ENCODE measurements at regions not wholly inside any gene's neighbourhood (a gene's known extent, or its start where the extent isn't known, plus 50 kb on each side); places are given as distances from the start of the nearest gene placed in this dataset.

- ATAC-seq: no peak
- DNase-seq: no peak
- intact Hi-C loops (cut with micrococcal nuclease): no loop called here
Measured at GRCh38 chr15:96087180-96087884, 243.2 kb upstream of the NR2F2 start.

- ATAC-seq (no peak), DNase-seq (no peak)
- intact Hi-C loops (cut with micrococcal nuclease): no loop called here
Measured at GRCh38 chr15:96088650-96089049, 241.8 kb upstream of the NR2F2 start.

DNA sequence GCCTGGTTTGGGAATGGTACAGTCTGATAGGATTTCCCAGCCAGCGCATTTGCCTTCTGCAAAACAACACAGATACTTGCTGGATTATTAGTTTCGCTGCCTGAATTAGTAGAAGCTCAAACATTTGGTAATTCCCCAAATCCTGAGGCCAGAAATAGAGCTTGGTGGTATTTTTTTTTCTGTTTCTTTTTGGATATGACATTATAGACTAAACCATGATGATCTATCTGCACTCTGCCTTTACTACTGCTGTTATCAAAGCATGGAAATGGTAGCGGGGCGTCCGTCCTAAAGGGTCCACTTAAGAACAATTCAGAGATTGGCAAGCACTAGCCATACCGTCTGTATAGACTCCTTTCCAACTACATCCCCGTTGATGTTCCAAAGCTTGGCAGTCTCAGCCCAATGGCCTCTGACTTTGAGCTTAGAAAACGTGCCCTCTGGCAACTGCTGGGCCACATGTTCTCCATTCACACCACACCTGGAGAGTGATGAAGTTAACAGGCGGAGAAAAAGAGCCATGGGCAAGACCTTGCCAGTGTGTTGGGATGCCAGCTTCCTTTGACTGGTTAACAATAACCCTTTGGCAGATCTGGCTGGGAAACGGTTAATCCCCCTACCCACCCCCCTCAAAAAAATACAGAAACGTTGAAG lies 241.0 kb upstream of the NR2F2 start:
- intact Hi-C loops (cut with micrococcal nuclease): no loop called here
- peak; percentile 29 for DNase-seq
- peak; percentile 83 for ATAC-seq

- DNase-seq: no peak
- intact Hi-C loops (cut with micrococcal nuclease): no loop called here
- no peak for ATAC-seq
Measured at GRCh38 chr15:96092186-96092585, 238.3 kb upstream of the NR2F2 start.

GRCh38 chr15:96093063-96093462 lies 237.4 kb upstream of the NR2F2 start:
- intact Hi-C loops (cut with micrococcal nuclease): no loop called here
- DNase-seq: no peak

GRCh38 chr15:96097661-96098060 lies 232.8 kb upstream of the NR2F2 start:
- DNase-seq (no peak), ATAC-seq (no peak)
- intact Hi-C loops (cut with micrococcal nuclease): no loop called here

More at GRCh38 chr15:96093063-96093462, 237.4 kb upstream of the NR2F2 start:
- ATAC-seq: no peak

DNA sequence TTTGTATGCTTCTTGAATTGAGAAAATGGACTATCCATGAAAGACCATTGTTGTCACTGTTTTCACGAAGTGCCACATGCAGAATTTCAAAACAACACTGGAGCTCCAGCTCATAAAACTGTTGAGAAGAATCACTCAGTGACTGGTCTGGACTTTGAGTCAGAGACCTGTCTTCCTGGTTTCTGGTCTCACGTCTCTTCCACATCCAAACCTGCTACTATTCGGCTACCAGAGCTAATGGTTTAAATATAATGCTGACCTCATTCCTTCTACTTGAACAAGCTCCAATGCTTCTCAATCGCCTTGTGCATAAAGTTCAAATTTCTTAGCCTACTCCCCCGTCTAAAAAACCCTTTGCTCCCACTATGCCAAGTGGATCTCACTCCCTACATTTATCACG lies 227.9 kb upstream of the NR2F2 start:
- intact Hi-C loops (cut with micrococcal nuclease): no loop called here
- no peak for ATAC-seq
- no peak for DNase-seq

DNA sequence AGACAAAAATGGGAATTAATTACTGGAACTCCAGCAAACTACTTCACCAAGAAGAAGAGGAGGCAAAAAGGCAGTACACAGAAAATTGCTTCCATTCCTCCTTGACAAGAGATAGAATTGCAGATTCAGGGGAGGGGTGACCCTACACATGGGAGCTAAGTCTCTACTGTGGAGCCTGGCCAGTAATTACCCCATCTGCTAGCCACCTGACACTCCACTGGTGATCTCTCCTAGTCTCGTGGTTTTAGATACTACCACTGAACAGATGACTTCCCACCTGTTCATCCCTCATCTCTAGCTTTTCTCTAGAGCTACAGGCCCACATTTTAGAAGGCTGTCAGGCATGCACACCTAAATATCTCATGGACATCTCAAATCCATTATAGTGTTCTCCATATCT lies 224.3 kb upstream of the NR2F2 start:
- ATAC-seq (no peak), DNase-seq (no peak)
- intact Hi-C loops (cut with micrococcal nuclease): no loop called here

DNA sequence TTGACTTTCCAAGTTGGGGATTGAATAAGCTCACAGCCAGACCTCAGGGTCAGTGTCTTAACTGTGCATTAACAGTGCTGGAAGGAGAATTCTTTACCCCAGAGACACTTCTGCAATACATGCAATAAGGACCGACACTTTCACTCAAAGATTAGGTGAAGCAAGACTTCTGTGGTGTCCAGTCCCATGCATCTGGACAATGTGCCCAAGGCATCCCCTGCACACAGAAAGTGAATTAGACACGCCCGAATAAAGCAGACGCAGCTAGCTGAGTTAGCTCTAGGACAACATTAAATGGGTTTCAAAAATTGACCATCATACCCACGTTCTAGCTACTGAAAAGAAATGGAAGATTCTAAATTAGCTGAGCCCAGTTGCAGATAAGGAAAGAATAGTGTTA lies 223.9 kb upstream of the NR2F2 start:
- ATAC-seq: no peak
- intact Hi-C loops (cut with micrococcal nuclease): no loop called here
- no peak for DNase-seq

DNA sequence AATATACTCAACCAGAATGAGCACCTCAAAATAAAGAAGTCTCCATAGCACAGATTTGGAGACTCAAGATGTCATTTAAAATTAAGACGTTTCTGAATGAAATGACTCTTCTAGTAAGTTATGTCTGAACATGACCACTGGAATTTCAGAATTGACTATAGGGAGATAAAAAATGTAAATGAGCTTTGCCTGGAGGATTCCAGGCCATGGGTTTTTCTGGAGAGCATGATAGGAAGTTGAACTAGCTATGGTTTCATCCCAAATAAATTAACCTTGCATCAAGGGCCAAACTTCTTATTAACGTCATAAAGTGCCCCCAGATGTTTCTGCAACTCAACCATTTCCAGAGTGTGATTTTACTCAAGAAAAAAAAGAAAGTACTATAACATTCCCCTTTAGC lies 222.6 kb upstream of the NR2F2 start:
- no peak for ATAC-seq
- intact Hi-C loops (cut with micrococcal nuclease): no loop called here

GRCh38 chr15:96108405-96108804 lies 222.1 kb upstream of the NR2F2 start:
- DNase-seq: no peak
- intact Hi-C loops (cut with micrococcal nuclease): no loop called here
- no peak for ATAC-seq

More for the DNA sequence above, 222.6 kb upstream of the NR2F2 start:
- no peak for DNase-seq

DNA sequence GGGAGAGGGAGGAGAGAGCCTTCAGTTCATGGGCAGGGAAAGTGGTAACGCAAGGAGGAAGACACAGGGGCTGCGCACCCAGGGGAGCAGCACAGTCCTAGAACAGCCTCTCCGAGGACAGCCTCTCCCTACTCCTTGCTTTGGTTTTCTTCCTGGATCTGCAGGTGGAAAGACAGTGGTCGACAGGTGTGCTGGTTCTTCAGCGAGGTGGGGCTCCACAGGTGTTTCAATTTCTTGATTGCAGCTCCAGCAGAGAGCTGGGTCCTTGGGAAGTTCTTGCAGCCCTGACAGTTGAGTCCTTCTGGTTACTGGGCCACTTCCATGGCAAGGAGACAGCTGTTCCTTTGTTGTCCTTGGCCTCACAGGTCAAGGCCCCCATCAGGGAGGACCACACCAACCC lies 220.7 kb upstream of the NR2F2 start:
- intact Hi-C loops (cut with micrococcal nuclease): no loop called here
- DNase-seq (no peak), ATAC-seq (no peak)

DNA sequence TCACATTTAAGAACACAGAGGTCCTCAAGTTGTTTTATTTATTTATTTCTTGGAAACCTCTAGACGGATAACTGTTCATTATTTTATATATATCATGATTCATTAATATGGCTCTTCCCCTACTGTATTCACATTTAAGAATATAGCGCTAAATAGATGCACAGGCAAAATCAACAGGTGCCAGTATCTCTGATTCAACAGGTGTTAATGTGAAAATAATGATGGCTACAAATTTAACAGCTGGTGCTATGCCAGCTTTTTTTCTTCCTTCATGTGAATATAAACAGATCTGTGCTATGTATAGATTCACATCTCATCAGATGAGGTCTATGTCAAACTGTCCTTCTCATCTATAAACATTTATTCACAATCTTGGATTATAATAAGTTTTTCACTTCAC lies 218.5 kb upstream of the NR2F2 start:
- DNase-seq: no peak
- intact Hi-C loops (cut with micrococcal nuclease): no loop called here
- ATAC-seq: no peak

GRCh38 chr15:96115642-96116041 lies 214.9 kb upstream of the NR2F2 start:
- intact Hi-C loops (cut with micrococcal nuclease): no loop called here
- no peak for DNase-seq
- ATAC-seq: no peak

- intact Hi-C loops (cut with micrococcal nuclease): no loop called here
- DNase-seq (no peak), ATAC-seq (no peak)
Measured at GRCh38 chr15:96117270-96117669, 213.2 kb upstream of the NR2F2 start.

DNA sequence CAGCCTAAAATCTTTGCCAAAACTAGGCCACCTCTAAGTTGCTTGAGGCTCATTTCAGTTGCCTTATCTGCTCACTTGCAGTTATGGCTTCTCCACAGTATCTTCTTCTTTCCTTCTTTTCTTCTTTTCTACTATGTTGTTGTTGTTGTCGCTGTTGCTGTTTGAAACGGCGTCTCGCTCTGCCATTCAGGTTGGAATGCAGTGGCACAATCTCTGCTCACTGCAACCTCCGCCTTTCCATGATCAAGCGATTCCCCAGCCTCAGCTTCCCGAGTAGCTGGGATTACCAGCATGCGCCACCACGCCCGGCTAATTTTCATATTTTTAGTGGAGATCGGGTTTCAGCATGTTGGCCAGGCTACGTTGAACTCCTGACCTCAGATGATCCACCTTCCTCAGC lies 210.8 kb upstream of the NR2F2 start:
- ATAC-seq: no peak
- DNase-seq: no peak
- intact Hi-C loops (cut with micrococcal nuclease): no loop called here

- DNase-seq: no peak
- intact Hi-C loops (cut with micrococcal nuclease): no loop called here
- ATAC-seq: no peak
Measured at GRCh38 chr15:96121086-96121920, 209.2 kb upstream of the NR2F2 start.

DNA sequence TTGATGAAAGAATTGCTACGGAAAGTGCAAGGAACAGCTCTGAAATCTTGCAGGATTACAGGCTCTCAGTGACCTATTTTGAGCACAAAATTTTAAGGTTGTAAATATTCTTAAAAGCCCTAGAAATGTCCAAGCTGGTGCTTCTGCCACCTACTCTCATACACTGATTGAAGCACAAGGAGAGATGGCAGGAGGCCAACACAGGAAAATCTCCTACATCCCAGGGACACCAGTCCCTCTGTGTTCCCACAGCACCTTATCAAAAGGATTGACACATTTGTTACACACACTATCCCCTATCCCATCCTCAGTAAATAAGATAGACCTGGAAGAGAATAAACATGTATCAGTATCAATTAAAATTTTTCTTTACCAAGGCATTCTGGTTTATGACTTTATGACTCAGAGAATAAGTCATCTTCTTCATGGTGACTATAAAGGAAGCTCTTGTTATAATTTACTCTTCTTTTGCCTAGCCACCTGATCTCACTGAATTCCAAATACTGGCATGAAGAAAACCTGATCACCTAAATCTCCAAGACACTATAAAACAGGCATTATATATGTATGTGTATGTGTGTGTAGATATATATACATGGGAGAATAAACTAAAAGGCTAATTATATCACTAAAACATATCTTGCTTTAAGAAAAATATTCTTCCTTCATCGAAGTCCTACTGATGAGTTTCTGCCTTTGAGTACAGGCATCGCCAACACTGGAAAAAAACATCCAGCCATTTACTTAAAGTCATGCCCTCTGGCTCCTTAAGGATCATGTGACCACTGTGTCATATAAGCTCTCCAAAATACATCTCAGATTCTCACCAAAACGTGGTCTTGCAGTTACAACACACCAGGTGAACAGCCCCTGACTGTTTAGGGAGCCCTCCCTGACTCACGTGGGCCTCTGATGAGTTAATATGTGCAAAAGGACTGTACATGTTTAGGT lies 208.1 kb upstream of the NR2F2 start:
- no peak for DNase-seq
- no peak for ATAC-seq
- intact Hi-C loops (cut with micrococcal nuclease): no loop called here

DNA sequence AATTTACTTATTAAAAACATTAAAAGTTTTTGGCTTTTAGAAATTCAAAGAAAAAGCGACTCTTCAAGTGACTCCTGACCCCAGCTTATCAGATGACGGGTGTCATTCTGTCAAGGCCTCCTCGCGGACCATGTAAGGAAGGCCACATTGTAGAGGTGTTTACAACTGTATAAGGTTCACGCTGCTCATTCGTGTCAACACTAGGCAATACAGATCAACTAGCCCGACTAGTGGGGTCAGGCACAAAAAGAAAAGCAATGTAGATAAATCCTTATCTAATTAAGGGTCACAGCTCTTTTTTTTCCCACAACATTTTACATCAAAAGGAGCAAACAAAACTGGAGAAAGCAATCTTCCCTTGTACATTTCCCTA lies 207.5 kb upstream of the NR2F2 start:
- no peak for DNase-seq
- intact Hi-C loops (cut with micrococcal nuclease): no loop called here
- no peak for ATAC-seq
